ENCODE measurements at regions not wholly inside any gene's neighbourhood (a gene's known extent, or its start where the extent isn't known, plus 50 kb on each side); places are given as distances from the start of the nearest gene placed in this dataset.

- Histone ChIP-seq H3K36me3 (no peaks in the 10 kb centered on the region), H3K27me3 (no peaks in the 10 kb centered on the region), H3K4me3 (no peak overlapping the region), H3K4me1 (peaks cover 0 to 5% of the 10 kb centered on the region in 2 donors), H3K9me3 (no peaks in the 10 kb centered on the region), H3K27ac (no peak overlapping the region)
- intact Hi-C loops (cut with DNase I; ENCODE audit: low total_unique reads) = no loop called here
- DNase-seq = no peak
- in situ Hi-C loops (cut with MboI; ENCODE audit: low sequenced_read_pairs in 4 of 4) = no loop called here
- ATAC-seq = no peak
- TF ChIP-seq POLR2A (IDR thresholded peaks at IDR 0.05) = no peak
- no peak for TF ChIP-seq CTCF (IDR thresholded peaks at IDR 0.05 in 4 of 5, conservative IDR thresholded peaks at IDR 0.05 in 1 of 5)
Measured at GRCh38 chr5:124456249-124456648, 290.2 kb downstream of the ZNF608 start.

GRCh38 chr5:124454081-124454480 lies 292.4 kb downstream of the ZNF608 start:
- intact Hi-C loops (cut with DNase I; ENCODE audit: low total_unique reads) (no loop called here), in situ Hi-C loops (cut with MboI; ENCODE audit: low sequenced_read_pairs in 4 of 4) (no loop called here)
- Histone ChIP-seq H3K36me3 (no peaks in the 10 kb centered on the region), H3K27me3 (no peaks in the 10 kb centered on the region), H3K27ac (no peak overlapping the region), H3K9me3 (no peaks in the 10 kb centered on the region), H3K4me3 (no peak overlapping the region), H3K4me1 (peaks cover 0 to 5% of the 10 kb centered on the region in 2 donors)
- ATAC-seq (no peak), DNase-seq (no peak)
- no peak for TF ChIP-seq CTCF (IDR thresholded peaks at IDR 0.05 in 4 of 5, conservative IDR thresholded peaks at IDR 0.05 in 1 of 5)
- TF ChIP-seq POLR2A (IDR thresholded peaks at IDR 0.05) = no peak

- no peak for DNase-seq
- no peak for ATAC-seq
- Histone ChIP-seq H3K36me3 (no peaks in the 10 kb centered on the region), H3K9me3 (no peaks in the 10 kb centered on the region), H3K27me3 (no peaks in the 10 kb centered on the region), H3K27ac (no peak overlapping the region), H3K4me3 (no peak overlapping the region), H3K4me1 (peaks cover 0 to 5% of the 10 kb centered on the region in 2 donors)
- in situ Hi-C loops (cut with MboI; ENCODE audit: low sequenced_read_pairs in 4 of 4) (no loop called here), intact Hi-C loops (cut with DNase I; ENCODE audit: low total_unique reads) (no loop called here)
- TF ChIP-seq POLR2A (IDR thresholded peaks at IDR 0.05) (no peak), CTCF (IDR thresholded peaks at IDR 0.05 in 4 of 5, conservative IDR thresholded peaks at IDR 0.05 in 1 of 5) (no peak)
Measured at GRCh38 chr5:124453221-124454051, 293.0 kb downstream of the ZNF608 start.

GRCh38 chr5:124452412-124452811 lies 294.0 kb downstream of the ZNF608 start:
- in situ Hi-C loops (cut with MboI; ENCODE audit: low sequenced_read_pairs in 4 of 4) (no loop called here), intact Hi-C loops (cut with DNase I; ENCODE audit: low total_unique reads) (no loop called here)
- no peaks in the 10 kb centered on the region for H3K9me3 ChIP-seq
- no peak overlapping the region for H3K4me3 ChIP-seq
- no peaks in the 10 kb centered on the region for H3K27me3 ChIP-seq
- ATAC-seq (no peak), DNase-seq (no peak)
- H3K36me3 ChIP-seq = no peaks in the 10 kb centered on the region
- TF ChIP-seq CTCF (IDR thresholded peaks at IDR 0.05 in 4 of 5, conservative IDR thresholded peaks at IDR 0.05 in 1 of 5) (no peak), POLR2A (IDR thresholded peaks at IDR 0.05) (no peak)
- no peak overlapping the region for H3K27ac ChIP-seq
- H3K4me1 ChIP-seq = peaks cover 0 to 9% of the 10 kb centered on the region in 2 donors

Measured in gastrocnemius medialis (tissue), 4 donors.